ENCODE measurements at regions not wholly inside any gene's neighbourhood (a gene's known extent, or its start where the extent isn't known, plus 50 kb on each side); places are given as distances from the start of the nearest gene placed in this dataset.
"Not testable (repeated sequence)": the region's sequence is repeated elsewhere in the genome, so short reads cannot be mapped to it uniquely, and the experiment has no call there.

DNA sequence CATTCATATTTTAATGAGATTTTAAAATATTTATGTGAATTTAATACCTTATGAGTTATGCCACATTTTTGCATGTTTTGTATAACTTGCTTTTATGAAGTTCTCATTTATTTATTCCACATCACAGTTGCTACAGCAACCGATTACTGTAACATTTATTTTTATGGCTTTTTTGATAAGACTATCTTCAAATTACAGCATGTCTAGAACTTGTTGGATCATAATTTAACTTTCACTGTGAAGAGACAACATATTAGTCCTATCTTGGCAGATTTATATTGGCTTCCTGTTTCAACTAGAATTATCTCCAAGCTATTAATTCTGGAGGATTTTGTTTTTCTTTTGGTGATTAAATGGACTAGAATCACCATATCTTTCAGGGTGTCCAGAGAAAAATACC is 793.7 kb upstream of the SLITRK5 start:
- no peak for DNase-seq

DNA sequence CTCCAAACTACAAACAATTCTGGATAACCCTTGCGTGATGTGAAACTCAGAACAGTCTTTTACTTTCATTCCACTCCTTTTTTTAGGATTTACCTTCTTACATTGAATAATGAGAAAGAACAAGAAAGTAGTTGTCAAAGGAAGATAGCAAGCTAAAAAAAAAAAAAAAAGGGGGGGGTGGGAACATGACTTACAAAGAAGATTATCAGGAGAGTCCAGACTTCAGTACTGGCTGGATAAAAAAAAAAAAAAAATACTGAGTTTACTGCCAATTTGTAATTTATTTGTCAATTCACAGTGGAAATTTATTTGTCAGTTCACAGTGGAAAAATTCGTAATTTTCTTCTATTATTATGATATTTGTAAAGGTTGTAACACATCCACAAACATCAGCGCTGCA is 792.4 kb upstream of the SLITRK5 start:
- DNase-seq: no peak

DNA sequence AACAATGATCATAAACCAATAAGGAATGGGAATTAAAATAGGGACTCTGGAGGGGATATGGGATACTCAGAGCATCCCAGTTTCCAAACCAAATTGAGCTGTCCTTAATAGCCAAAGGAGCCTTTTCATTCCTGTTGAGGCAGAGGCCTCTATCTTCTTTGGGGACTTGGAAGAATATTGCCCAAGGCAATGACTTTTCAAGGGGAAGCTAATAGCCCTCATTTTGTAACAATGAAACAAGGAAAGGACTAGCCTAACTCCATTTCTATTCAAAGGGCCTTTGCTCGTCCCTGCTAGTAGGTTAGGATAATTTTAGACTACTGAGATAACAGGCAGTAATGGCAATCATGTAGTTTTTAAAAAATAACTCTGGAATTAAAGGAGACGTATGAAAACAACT is 789.8 kb upstream of the SLITRK5 start:
- DNase-seq: no peak

DNA sequence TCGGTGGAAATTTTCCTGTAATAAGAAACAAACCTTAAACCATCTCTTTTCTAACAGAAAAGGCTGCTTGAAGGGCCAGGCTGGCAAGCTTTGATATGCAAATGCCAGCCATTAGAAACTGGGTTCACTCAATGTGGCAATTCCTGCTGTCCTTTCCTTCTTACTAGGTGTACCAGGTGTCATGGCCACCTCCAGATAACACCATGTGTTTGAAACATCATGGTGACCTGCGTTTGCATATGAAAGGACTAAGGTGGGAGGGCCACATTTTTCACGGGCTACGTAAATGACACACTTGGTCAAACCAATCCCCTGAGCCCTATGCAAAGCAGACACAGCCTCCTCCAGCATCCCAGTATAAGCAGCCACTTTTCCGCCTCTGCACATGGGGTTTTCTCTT is 789.1 kb upstream of the SLITRK5 start:
- no peak for DNase-seq

DNA sequence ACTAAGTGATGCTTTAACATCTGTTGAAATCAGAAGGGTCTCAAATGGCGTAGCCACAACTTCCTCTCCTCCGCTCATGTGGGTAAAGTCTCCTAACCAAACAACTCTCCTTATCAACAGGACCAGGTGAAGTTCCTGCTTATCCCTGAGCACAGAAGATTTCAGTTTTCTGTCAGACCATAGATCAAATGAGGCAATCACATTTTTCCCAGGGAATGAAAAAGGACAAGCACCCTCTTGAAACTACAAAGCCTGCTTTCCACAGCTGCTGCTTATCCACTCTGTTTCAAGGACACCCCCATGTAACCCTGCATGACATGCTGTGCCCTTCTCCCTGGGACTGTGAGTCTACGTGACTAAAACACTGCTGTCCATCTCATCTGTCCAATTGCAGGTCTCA is 788.3 kb upstream of the SLITRK5 start:
- no peak for DNase-seq

DNA sequence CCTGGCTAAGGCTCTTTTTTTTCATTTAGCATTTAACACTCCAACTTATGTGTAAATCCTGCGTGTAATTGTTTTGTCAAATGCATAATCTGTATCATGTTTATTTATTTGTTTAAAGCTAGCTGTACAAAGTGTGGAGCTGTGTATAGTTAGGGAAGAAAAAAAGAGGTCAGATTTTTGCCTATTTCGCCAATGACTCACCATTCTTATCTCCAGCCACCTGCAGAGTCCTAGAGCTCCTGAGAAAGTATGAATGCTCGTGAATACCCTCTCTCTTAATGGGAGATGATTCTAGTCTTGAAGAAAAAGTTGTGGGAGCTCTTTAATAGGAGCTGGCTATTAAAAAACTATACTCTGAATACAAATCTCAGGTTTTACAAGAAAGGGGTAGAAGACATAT is 778.8 kb upstream of the SLITRK5 start:
- DNase-seq: no peak

DNA sequence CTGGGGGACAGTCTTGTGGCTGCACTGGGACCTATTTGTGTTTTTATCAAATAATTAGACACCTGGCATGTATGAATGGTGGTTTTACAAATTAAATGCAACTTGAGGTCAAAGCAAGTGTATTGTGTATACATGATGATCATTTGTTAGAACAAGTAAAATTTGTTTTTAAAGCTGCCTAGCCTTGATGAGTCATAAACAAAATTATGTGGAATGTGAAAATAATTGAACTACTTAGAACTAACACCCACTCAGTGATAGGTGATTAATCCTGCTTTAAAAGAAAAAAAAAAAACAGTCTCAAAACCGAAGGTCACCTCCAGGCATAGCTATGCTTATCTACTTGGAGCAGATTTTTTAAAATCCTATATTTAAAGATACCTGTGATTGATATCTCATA is 770.3 kb upstream of the SLITRK5 start:
- DNase-seq: no peak

DNA sequence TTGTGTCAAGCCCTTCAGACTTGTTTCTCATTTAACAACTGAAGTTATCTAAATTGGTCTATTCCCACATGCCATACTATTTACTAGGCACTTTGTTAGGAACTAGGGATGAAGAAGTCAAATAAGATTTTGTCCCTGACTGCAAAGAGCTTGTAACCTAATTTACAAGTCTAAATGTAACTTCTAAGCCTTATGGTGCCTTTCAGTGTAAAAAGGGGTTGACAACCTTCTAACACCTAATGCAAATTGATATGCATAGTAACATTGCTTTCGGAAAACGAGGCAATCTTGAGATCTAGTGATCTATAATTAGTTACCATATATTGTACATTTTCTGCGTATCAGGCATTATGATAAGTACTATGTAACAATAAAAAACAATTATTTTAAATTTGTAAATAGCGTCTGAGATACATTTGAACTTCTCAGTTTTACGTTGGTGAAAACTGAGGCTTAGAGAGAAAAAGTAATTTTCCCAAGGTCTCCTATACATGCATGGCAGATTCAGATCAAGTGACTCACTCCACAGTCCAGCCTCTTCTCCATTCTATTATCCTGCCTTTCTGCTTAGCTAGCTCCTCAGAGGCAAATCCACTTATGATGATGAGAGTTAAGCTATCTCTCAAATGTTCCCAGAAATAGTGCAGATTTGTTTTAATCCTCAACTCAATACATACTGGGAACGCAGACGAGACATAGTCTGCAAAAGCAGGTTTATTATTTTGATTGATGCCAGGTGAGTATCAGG is 764.9 kb upstream of the SLITRK5 start:
- no peak for DNase-seq

DNA sequence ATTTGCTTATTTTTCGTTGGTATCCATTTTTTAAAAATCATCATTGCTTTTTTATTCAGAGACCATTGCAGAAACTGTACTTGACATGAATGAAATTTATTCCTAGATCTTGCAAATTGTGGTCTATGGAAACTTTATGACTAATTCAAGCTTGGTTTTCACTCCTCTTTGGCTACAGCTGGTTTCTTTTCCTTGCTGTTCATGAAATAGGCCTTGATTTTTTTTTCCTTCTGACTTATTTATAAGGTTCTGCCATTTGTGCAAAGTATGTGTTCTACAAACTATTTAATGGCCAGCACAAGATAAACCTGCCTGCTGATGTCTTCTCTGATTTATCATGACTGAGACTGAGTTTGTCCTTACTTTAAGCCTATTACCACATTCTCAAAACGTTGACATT is 764.0 kb upstream of the SLITRK5 start:
- no peak for DNase-seq

DNA sequence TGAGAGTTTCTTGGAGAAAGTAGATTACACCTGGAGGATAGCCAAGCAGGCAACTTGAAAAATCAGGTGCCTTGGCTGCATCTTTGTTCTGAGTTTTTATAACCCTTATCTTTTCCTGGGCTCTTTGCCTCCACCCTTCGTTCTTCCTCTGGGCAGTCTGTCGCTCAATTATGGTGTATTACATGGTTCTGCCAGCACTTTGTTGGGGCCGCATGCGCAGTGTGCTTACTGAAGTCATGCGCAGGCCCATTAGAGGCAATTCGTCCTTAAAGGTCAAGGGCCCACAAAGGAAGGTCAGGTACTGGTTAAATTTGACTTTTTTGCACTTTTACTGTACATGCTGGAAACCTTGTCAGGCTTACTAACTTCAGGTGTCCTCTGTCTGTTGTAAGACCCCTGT is 761.9 kb upstream of the SLITRK5 start:
- DNase-seq: no peak

DNA sequence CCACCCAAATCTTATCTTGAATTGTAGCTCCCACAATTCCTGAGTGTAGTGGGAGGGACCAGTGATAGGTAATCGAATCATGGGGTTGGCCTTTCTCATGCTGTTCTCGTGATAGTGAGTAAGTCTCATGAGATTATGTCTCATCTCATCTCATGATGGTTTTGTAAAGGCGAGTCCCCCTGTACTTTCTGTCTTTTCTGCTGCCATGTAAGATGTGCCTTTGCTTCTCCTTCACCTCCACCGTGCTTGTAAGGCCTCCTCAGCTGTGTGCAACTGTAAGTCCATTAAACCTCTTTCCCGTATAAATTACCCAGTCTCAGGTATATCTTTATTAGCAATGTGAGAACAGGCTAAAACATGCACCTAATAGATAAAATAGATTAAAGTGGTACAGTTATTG is 756.4 kb upstream of the SLITRK5 start:
- no peak for DNase-seq

DNA sequence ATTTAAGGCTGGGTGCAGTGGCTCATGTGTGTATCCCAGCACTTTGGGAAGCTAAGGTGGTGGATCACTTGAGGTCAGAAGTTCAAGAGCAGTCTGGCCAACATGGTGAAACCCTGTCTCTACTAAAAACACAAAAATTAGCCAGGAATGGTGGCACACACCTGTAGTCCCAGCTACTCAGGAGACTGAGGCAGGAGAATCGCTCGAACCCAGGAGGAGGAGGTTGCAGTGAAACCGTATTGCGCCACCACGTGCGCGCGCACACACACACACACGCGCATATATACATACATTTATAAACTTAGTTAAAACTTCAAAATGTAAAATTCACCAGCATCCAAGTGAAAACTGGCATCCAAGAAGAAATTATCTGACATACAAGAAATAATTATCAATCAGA is 753.7 kb upstream of the SLITRK5 start:
- not testable (repeated sequence) for DNase-seq

DNA sequence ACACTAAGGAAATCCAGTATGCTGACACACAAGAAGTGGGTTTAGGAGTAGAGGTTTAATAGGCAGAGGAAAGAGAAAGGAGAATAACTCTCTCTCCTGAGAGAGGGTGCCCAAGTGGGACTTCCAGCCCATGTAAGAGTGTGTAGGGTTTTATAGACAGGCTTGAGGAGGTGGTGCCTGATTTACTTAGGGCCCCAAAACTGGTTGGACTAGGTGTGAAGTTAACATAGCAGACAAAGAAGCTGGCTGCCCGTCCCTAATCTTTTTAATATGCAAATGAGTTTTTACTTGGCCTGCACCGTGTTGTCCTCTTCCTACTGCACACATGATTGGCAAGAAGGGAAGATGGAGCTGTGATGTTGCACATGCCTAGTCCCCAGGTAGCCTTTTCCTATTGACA is 752.5 kb upstream of the SLITRK5 start:
- no peak for DNase-seq

DNA sequence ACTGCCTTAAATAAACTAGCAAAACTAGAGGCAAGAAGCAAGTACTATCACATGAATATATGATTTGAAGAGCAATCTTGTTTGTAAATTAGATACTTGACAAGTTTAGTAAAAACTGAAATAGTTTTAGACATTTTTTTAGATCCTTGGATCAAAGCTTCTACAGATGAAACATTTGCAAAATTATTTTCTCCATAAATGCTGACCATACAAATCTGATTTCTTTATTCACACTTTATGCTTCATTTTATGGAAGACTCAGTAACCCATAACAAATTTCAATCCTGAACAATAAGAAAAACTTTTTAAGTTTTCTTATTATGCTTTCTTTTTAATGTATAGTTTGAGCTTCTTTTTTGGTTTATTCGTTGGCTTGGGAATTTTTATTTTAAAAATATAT is 750.2 kb upstream of the SLITRK5 start:
- DNase-seq: no peak

DNA sequence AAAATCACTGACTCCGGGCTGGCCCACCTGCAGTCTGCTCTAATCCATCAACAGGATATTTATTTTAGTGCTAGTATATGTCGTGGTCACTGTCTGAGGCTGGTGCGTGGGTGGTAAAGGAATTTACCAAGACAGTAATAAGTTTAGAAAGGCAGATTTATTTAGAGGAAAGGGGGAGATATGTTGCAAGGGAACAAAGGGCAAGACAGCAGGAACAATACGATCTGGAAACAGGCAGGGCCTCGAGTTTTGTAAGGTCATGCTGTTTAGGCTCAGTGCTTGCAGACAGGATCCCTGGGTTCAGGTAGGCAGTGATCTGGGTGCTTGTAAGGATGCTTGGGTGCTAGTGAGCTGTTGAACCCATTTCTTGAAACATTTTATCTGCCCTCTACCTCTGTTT is 748.2 kb upstream of the SLITRK5 start:
- DNase-seq: no peak

DNA sequence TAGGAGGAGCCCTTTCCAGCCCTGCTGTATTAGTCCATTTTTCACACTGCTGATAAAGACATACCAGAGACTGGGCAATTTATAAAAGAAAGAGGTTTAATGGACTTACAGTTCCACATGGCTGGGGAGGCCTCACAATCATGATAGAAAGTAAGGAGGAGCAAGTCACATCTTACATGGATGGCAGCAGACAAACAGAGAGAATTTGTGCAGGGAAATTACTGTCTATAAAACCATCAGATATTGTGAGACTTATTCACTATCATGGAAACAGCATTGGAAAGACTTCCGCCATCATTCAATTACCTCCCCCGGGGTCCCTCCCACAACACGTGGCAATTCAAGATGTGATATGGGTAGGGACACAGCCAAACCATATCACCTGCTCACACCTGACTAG is 744.3 kb upstream of the SLITRK5 start:
- not testable (repeated sequence) for DNase-seq

DNA sequence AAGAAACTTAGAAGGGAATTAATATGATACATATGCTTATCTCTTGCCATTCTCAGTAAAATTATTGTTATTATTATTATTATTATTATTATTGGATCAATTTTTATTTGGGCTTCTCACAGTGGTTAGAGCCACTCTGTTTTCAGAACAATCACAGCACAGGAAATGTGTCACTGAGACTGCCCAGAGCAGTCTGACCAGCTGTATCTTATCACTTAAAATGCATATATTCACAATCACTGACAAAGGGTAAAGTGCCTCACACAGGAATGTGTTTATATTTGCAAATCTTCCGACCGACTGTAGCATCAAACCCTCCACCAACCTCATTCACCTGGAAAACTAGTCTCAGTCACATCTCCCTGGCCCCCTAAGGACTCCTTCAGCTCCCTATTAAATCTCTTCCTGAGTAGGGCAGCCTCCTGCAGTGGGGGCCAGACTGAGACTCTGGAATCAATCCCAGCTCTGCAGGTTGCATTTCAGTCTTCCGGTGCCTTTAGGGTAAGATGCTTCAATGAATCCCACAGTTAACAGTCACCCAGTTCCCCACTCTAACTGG is 738.3 kb upstream of the SLITRK5 start:
- DNase-seq: no peak

DNA sequence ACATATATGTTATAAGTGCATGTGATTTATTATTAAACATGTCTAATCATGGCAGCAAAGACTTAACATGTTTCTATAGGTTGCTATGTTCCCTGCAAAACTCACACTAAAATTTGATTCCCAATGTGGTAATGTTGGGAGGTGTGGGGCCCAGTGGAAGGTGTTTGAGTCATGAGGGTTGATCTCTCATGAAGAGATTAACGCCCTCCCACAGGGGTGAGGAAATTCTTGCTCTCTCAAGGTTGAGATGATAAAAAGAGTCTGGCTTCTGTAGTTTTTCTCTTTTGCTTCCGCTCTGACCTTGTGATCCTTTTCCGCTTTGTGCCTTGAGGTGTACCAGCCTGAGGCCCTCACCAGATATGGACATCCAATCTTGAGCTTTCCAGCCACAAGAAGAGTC is 737.5 kb upstream of the SLITRK5 start:
- DNase-seq: no peak

DNA sequence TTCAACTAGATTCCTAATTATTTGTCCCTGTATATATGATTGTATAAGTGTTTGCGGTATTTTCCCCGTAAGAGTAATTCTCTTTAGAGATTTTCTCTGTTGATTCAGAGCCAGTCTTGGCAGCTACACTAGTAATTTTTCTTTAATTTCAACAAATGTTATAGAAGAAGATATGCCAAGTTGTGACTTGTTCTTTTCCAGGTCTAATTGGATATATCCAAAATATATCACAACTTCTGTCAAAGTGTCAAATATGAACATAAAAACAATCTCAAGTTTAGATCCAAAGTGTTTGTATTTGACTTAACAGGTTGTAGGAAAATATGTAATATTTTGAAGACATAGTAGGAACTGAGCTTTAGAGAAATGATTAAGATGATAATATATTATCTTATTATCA is 733.9 kb upstream of the SLITRK5 start:
- DNase-seq: no peak

DNA sequence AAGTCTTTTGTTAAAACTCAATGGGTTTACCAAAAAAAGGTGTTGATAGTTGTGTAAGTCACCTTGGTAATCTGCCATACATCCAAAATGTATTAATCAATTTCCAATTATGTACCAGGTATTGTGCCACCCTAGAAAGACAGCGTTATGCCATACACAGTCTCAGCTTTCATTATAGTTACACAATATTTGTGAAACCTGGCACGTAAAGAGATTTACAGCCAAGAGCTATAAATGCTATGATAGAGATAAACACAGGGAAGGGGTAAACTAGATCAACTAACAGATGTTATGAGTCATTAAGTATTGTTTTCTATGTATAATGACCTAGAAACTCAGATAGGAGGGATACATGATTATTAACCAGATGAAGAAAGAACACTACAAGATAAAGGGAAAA is 725.6 kb upstream of the SLITRK5 start:
- no peak for DNase-seq

DNA sequence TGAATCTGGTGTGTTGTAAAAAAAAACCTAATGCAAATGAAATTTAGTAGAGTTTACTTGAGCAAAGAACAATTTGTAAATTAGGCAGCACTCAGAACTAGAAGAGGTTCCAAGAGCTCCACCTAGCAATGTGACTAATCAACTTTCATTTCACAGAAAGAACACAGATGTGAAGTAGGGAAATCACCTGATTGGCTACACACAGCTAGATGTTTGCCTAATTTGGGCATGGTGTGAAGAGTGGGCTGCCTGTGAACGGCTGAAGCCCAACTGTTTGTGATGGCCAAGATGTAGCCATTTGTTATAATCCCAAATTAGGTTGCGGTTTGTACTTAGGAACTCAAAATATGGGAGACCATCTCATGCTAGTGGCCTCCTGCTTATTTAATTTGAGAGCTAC is 724.4 kb upstream of the SLITRK5 start:
- no peak for DNase-seq

DNA sequence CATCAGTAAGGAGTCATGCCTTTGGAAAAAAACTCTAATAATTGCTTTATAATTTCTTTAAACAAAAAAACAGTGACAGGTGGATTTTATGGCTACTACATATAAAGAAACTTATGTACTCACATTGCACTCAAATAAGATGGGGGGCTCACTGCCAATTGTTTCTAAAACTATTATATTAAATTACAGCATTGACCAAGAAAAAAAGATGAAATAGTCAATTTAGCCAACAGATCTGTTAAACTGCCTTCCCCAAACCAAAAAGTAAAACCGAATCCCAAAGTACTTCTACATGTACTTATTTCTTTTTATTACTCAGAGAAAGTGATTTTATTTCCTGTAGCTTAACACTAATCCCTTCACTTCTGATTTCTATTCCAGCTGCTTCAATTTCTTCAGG is 716.8 kb upstream of the SLITRK5 start:
- no peak for DNase-seq

DNA sequence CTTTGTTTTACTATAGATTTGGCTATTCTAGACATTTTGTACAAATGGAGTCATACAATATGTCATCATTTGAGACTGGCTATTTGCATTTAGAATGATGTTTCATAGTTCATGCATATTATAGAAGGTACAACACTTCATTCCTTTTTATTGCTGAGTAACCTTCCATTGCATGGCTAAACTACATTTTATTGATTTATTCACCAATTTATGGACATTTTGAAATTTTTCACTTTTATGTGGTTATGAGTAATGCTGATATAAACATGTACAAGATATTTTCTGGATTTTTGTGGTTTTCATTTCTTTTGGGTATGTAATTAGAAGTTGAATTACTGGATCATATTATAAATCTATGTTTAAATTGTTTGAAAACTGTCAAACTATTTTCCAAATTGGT is 710.3 kb upstream of the SLITRK5 start:
- peak; percentile 43 for DNase-seq

DNA sequence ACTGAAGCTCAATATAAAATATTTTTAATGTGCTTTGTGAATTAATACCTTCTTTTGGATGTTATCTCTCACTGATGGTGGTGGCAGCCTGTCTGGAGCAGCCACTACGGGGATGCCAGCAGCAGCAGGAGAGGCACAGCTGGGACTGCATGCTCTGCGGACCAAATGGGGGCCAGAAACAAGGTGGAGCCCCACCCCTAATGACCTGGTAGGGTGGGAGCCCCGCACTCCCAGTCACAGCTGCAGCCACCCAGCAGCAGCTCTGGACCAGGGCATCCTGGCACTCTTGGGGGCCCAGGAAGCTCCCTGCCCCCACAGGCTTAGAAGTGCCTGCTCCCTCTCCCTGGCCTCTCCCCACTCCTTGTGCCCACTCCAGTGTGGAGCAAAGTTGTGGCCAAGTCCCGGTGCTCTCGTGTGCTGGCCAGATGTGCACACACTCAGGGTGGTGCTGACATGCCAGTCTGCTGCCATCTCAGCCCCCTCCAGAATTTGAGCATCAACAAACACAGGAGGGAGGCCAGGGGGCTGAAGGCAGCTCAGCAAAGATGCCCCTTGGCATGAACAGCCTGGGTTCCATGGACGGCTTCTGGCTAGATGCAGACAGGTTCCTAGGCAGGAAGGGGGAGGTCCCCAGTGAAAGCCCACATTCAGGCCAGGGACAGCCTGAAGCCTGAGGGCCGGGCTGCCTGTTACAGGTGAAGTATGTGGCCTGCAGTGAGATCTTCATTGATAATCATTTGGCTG is 696.7 kb upstream of the SLITRK5 start:
- DNase-seq: no peak

DNA sequence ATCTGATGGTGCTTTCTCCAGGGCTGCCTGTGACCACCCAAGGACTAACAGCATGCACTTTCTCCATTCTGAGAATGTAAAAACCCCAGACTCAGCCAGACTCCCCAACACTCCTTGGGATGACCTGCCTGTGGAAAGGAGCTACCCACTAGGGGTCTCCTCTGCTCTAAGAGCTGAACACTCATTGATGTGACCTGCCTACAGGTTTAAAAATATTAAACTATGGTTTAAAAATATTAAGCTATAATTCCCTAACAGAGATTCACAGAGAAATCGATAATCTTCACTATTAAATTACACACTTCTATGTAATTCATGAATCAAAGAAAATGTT is 696.2 kb upstream of the SLITRK5 start:
- no peak for DNase-seq
